IMR-90 (cell line): ENCODE measurements at regions not wholly inside any gene's neighbourhood (a gene's known extent, or its start where the extent isn't known, plus 50 kb on each side); places are given as distances from the start of the nearest gene placed in this dataset.

Source experiments
- ATAC-seq: fragments of 200-7000 bp; cut with Tn5 transposase; 2 replicates; pipeline ENCODE4 v1.9.1; 2020; ENCODE audit warnings: low read depth, mild to moderate bottlenecking, moderate library complexity
- BruUV-seq: library from RNA; stranded (reverse); fragments of 400-500 nt; replicated peaks from 2 replicates; lab custom pipeline; 2021; lab: Mats Ljungman, UMichigan
- CTCF ChIA-PET: fragments of 300-600 bp; formaldehyde crosslinking; extraction: SDS; loops from one replicate; lab custom pipeline; 2021; ENCODE audit warnings: antibody characterized with exemption; lab: Yijun Ruan, JAX
- POLR2A ChIA-PET: fragments of 300-600 bp; sonication (Branson Sonifier 250); formaldehyde crosslinking; loops from one replicate; lab custom pipeline; 2022; ENCODE audit warnings: antibody characterized with exemption; ENCODE audit not compliant: unreplicated experiment; lab: Charles Lee
- DNase-seq: peaks from one replicate; pipeline ENCODE4 v3.0.0; 2013
- H2AFZ ChIP-seq: replicated peaks from 2 replicates; pipeline ENCODE3; 2013; ENCODE audit warnings: low read length, mild to moderate bottlenecking; ENCODE audit not compliant: poor library complexity
- H2AK5ac ChIP-seq: 2 replicates; pipeline ENCODE4 v1.6.1; 2013; ENCODE audit warnings: low read depth, low read length, inconsistent platforms
- H2AK9ac ChIP-seq: replicated peaks from 2 replicates; pipeline ENCODE3; 2013; ENCODE audit warnings: mild to moderate bottlenecking, low read depth, low read length, moderate library complexity; ENCODE audit not compliant: poor library complexity
- H2BK120ac ChIP-seq: 2 replicates; pipeline ENCODE4 v1.6.1; 2013; ENCODE audit warnings: low read depth, low read length, inconsistent platforms
- H2BK15ac ChIP-seq: 3 replicates; pipeline ENCODE4 v1.6.1; 2013; ENCODE audit warnings: low read depth, low read length, inconsistent platforms
- H2BK20ac ChIP-seq: 2 replicates; pipeline ENCODE4 v1.6.1; 2013; ENCODE audit warnings: low read depth, mild to moderate bottlenecking, inconsistent platforms, low read length, moderate library complexity
- H2BK5ac ChIP-seq: 2 replicates; pipeline ENCODE4 v1.6.1; 2013; ENCODE audit warnings: mild to moderate bottlenecking, low read depth, low read length, inconsistent platforms; ENCODE audit not compliant: poor library complexity, severe bottlenecking
- H3K14ac ChIP-seq: replicated peaks from 2 replicates; pipeline ENCODE4 v1.6.1; 2013; ENCODE audit warnings: low read depth, low read length, inconsistent platforms
- H3K18ac ChIP-seq: 2 replicates; pipeline ENCODE4 v1.6.1; 2013; ENCODE audit warnings: low read depth, low read length, control low read depth
- H3K23ac ChIP-seq: 2 replicates; pipeline ENCODE4 v1.6.1; 2013; ENCODE audit warnings: low read depth, low read length, inconsistent platforms
- H3K27ac ChIP-seq: 2 replicates; pipeline ENCODE4 v1.5.1; 2013; ENCODE audit warnings: mild to moderate bottlenecking, control low read depth, low read length; ENCODE audit not compliant: insufficient read depth
- H3K27me3 ChIP-seq: 2 replicates; pipeline ENCODE4 v1.6.1; 2013; ENCODE audit warnings: low read length; ENCODE audit not compliant: control insufficient read depth, insufficient read depth
- H3K36me3 ChIP-seq: 2 replicates; pipeline ENCODE4 v1.6.1; 2013; ENCODE audit warnings: low read length, mixed read lengths; ENCODE audit not compliant: control insufficient read depth, insufficient read depth
- H3K4ac ChIP-seq: 2 replicates; pipeline ENCODE4 v1.6.1; 2013; ENCODE audit warnings: low read depth, low read length, inconsistent platforms
- H3K4me1 ChIP-seq: 2 replicates; pipeline ENCODE4 v1.6.1; 2013; ENCODE audit warnings: low read length, mixed read lengths; ENCODE audit not compliant: control insufficient read depth, insufficient read depth
- H3K4me2 ChIP-seq: 2 replicates; pipeline ENCODE4 v1.6.1; 2013; ENCODE audit warnings: low read depth, mild to moderate bottlenecking, control low read depth, low read length, moderate library complexity
- H3K4me3 ChIP-seq: 2 replicates; pipeline ENCODE4 v1.5.1; 2013; ENCODE audit warnings: low read depth, mild to moderate bottlenecking, control low read depth, low read length, moderate library complexity; ENCODE audit not compliant: insufficient read depth
- H3K56ac ChIP-seq: 2 replicates; pipeline ENCODE4 v1.6.1; 2013; ENCODE audit warnings: low read length, inconsistent platforms; ENCODE audit not compliant: insufficient read depth; ENCODE audit errors: extremely low read depth
- H3K79me1 ChIP-seq, 2 experiments: 2 replicates each; pipeline ENCODE4 v1.6.1; 2013; ENCODE audit warnings: low read length in 2 of 2, inconsistent platforms in 1 of 2, low read depth in 1 of 2
- H3K9ac ChIP-seq: 2 replicates; pipeline ENCODE4 v1.6.1; 2013; ENCODE audit warnings: low read depth, low read length, control low read depth
- H3K9me1 ChIP-seq: 2 replicates; pipeline ENCODE4 v1.6.1; 2013; ENCODE audit warnings: low read length, inconsistent platforms; ENCODE audit not compliant: insufficient read depth
- H3K9me3 ChIP-seq: 2 replicates; pipeline ENCODE4 v1.6.1; 2013; ENCODE audit warnings: low read length; ENCODE audit not compliant: control insufficient read depth, insufficient read depth
- H4K20me1 ChIP-seq: 2 replicates; pipeline ENCODE4 v1.6.1; 2013; ENCODE audit warnings: low read length, inconsistent platforms; ENCODE audit not compliant: insufficient read depth
- H4K5ac ChIP-seq: 2 replicates; pipeline ENCODE4 v1.6.1; 2013; ENCODE audit warnings: mild to moderate bottlenecking, low read depth, low read length, control low read depth
- H4K8ac ChIP-seq, 2 experiments: 2 replicates each; pipeline ENCODE4 v1.6.1; 2013; ENCODE audit warnings: low read depth in 2 of 2, low read length in 2 of 2, control low read depth in 1 of 2, inconsistent platforms in 1 of 2
- H4K91ac ChIP-seq: 2 replicates; pipeline ENCODE4 v1.6.1; 2013; ENCODE audit warnings: low read depth, low read length, inconsistent platforms; ENCODE audit not compliant: insufficient read depth
- BHLHE40 ChIP-seq: fragments of 150-350 bp; IDR thresholded peaks from 2 replicates; pipeline ENCODE4 v1.6.1; 2016; ENCODE audit warnings: mild to moderate bottlenecking, low read depth, low read length
- CEBPB ChIP-seq: IDR thresholded peaks from 2 replicates; pipeline ENCODE4 v1.6.1; 2012; ENCODE audit warnings: low read depth, low read length, improper control_type of control experiment
- CHD1 ChIP-seq: IDR thresholded peaks from 2 replicates; pipeline ENCODE4 v1.6.1; 2012; ENCODE audit warnings: low read depth, low read length, improper control_type of control experiment
- CTCF ChIP-seq: conservative IDR thresholded peaks from 2 replicates; pipeline ENCODE4 v1.5.1; 2012; ENCODE audit warnings: mild to moderate bottlenecking, low read depth, low read length, improper control_type of control experiment
- ELK1 ChIP-seq: fragments of 150-350 bp; IDR thresholded peaks from 2 replicates; pipeline ENCODE4 v1.6.1; 2016; ENCODE audit warnings: low read depth, mild to moderate bottlenecking, low read length, moderate library complexity, borderline replicate concordance
- MAFK ChIP-seq: IDR thresholded peaks from 2 replicates; pipeline ENCODE4 v1.6.1; 2012; ENCODE audit warnings: low read depth, low read length, improper control_type of control experiment
- MAZ ChIP-seq: IDR thresholded peaks from 2 replicates; pipeline ENCODE4 v1.6.1; 2012; ENCODE audit warnings: low read depth, mild to moderate bottlenecking, low read length, improper control_type of control experiment, moderate library complexity, borderline replicate concordance
- MXI1 ChIP-seq: IDR thresholded peaks from 2 replicates; pipeline ENCODE4 v1.6.1; 2012; ENCODE audit warnings: low read depth, mild to moderate bottlenecking, low read length, moderate library complexity, borderline replicate concordance
- NFE2L2 ChIP-seq: fragments of 150-350 bp; IDR thresholded peaks from 2 replicates; pipeline ENCODE4 v1.6.1; 2016; ENCODE audit warnings: low read depth, mild to moderate bottlenecking, low read length
- POLR2A ChIP-seq: IDR thresholded peaks from 2 replicates; pipeline ENCODE4 v1.6.1; 2012; ENCODE audit warnings: mild to moderate bottlenecking, low read depth, low read length
- RAD21 ChIP-seq: IDR thresholded peaks from 2 replicates; pipeline ENCODE4 v1.6.1; 2012; ENCODE audit warnings: low read length, improper control_type of control experiment
- RCOR1 ChIP-seq: IDR thresholded peaks from 2 replicates; pipeline ENCODE4 v1.6.1; 2012; ENCODE audit warnings: mild to moderate bottlenecking, low read length, improper control_type of control experiment; ENCODE audit not compliant: insufficient replicate concordance
- RFX5 ChIP-seq: IDR thresholded peaks from 2 replicates; pipeline ENCODE4 v1.8.0; 2012; ENCODE audit warnings: low read depth, mild to moderate bottlenecking, low read length, moderate library complexity
- SMC3 ChIP-seq: fragments of 150-350 bp; IDR thresholded peaks from 2 replicates; pipeline ENCODE4 v1.6.1; 2016; ENCODE audit warnings: low read depth, mild to moderate bottlenecking, antibody characterized with exemption, low read length, moderate library complexity
- WGBS, 2 experiments: methylation state at CpG; one replicate each; pipeline versions ENCODE4 v1.1.5 to v1.1.7; 2013; ENCODE audit warnings: missing lambda C conversion rate in 2 of 2; ENCODE audit not compliant: insufficient read length in 1 of 2; ENCODE audit errors: extremely low coverage in 2 of 2; 5-methylcytosine and 5-hydroxymethylcytosine counted together
- dilution Hi-C: fragments of 300-500 bp; cut with HindIII; formaldehyde crosslinking; loops from one replicate; pipeline ENCODE4 v1.14.3; 2018; ENCODE audit warnings: low sequenced_read_pairs; ENCODE audit not compliant: unreplicated experiment
- in situ Hi-C: fragments of 300-500 bp; cut with MboI; formaldehyde crosslinking; loops from 3 replicates; pipeline ENCODE4 v1.14.3; 2019; ENCODE audit warnings: low sequenced_read_pairs, inconsistent platforms, mixed read lengths
- intact Hi-C: fragments of 100-400 bp; cut with micrococcal nuclease; formaldehyde crosslinking; loops from 2 replicates; pipeline ENCODE4 v1.10.0; 2022
- TF ChIP-seq, protein P1 (sequence below): fragments of 150-350 bp; IDR thresholded peaks from 2 replicates; pipeline ENCODE4 v1.6.1; 2017; ENCODE audit warnings: mild to moderate bottlenecking, antibody characterized with exemption, low read length, low read depth

DNA sequence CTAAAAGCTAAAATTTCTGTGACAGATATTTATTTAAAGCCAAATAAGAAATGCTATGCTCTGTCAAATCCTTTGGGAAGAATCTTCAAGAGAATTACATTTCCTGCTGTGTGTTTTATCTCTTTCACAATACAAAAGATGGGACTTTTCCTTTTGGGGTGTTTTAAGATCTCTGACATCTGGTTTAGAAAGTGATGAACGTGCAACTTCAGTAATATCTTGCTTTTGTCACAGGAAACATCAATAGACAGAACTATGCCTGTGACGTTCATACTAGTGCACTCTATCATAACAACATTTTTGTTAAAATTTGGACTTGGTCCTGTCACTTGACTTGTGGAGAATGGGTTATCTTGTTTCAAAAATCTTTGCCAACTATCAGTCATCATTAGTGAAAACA, 195.7 kb upstream of the KCNMB2 start:
- no peak overlapping the region for H3K9ac ChIP-seq

More for the DNA sequence above, 195.7 kb upstream of the KCNMB2 start:
- BruUV-seq = no TSS peak
- no peaks in the 10 kb centered on the region for H3K27me3 ChIP-seq
- H2BK20ac ChIP-seq = no peak overlapping the region
- no peak overlapping the region for H4K8ac ChIP-seq
- H3K4me1 ChIP-seq = peaks cover 2% of the 10 kb centered on the region
- H2AFZ ChIP-seq = no peak overlapping the region
- no peak overlapping the region for H2BK120ac ChIP-seq
- DNase-seq = no peak
- no peak overlapping the region for H2AK9ac ChIP-seq
- no peak overlapping the region for H2BK5ac ChIP-seq
- H3K4ac ChIP-seq = no peak overlapping the region
- no peak overlapping the region for H3K56ac ChIP-seq
- H3K79me1 ChIP-seq = no peaks in the 10 kb centered on the region
- ChIA-PET CTCF (no interaction called here), POLR2A (no interaction called here)
- dilution Hi-C loops = no loop called here
- H3K14ac ChIP-seq = no peak overlapping the region
- no peaks in the 10 kb centered on the region for H3K9me3 ChIP-seq
- in situ Hi-C loops = loop anchor here (25.0 kb wide), 1 partner anchor 1278 kb away; no protein-coding TSS in a partner anchor
- TF ChIP-seq BHLHE40 (no peak), MAFK (no peak), ELK1 (no peak), NFE2L2 (no peak), RAD21 (no peak), CEBPB (no peak), CTCF (no peak), POLR2A (no peak), SMC3 (no peak), CHD1 (no peak), RFX5 (no peak), RCOR1 (no peak), MXI1 (no peak), MAZ (no peak)
- TF ChIP-seq, protein P1, sequence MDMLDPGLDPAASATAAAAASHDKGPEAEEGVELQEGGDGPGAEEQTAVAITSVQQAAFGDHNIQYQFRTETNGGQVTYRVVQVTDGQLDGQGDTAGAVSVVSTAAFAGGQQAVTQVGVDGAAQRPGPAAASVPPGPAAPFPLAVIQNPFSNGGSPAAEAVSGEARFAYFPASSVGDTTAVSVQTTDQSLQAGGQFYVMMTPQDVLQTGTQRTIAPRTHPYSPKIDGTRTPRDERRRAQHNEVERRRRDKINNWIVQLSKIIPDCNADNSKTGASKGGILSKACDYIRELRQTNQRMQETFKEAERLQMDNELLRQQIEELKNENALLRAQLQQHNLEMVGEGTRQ = no peak
- WGBS, 2 experiments = no CpG with 5 or more reads among the region's 2 CpGs
- H4K5ac ChIP-seq = no peak overlapping the region
- no peak overlapping the region for H3K18ac ChIP-seq
- no peaks in the 10 kb centered on the region; the same call in 1 of the 2 replicates for H3K9me1 ChIP-seq
- no peak for ATAC-seq
- intact Hi-C loops = no loop called here
- H3K23ac ChIP-seq = no peak overlapping the region
- H3K27ac ChIP-seq = no peak overlapping the region
- no peak overlapping the region for H2AK5ac ChIP-seq
- H2BK15ac ChIP-seq = no peak overlapping the region
- H4K20me1 ChIP-seq = no peaks in the 10 kb centered on the region
- no peak overlapping the region for H3K4me3 ChIP-seq
- no peak overlapping the region for H4K91ac ChIP-seq
- H3K4me2 ChIP-seq = no peak overlapping the region
- H3K36me3 ChIP-seq = no peaks in the 10 kb centered on the region
